Ishikawa (cell line): ENCODE measurements at regions not wholly inside any gene's neighbourhood (a gene's known extent, or its start where the extent isn't known, plus 50 kb on each side); places are given as distances from the start of the nearest gene placed in this dataset.

Experiments used
- CEBPB ChIP-seq: IDR thresholded peaks from 2 replicates; pipeline ENCODE4 v1.6.1; 2012
- CREB1 ChIP-seq: IDR thresholded peaks from 2 replicates; pipeline ENCODE4 v1.6.1; 2012; ENCODE audit warnings: low read depth
- EGR1 ChIP-seq: IDR thresholded peaks from 2 replicates; pipeline ENCODE4 v1.6.1; 2012
- EP300 ChIP-seq: IDR thresholded peaks from 2 replicates; pipeline ENCODE4 v1.6.1; 2012; ENCODE audit warnings: borderline replicate concordance
- FOXM1 ChIP-seq: IDR thresholded peaks from 2 replicates; pipeline ENCODE4 v1.6.1; 2012; ENCODE audit warnings: low read depth, borderline replicate concordance
- MAX ChIP-seq: IDR thresholded peaks from 2 replicates; pipeline ENCODE4 v1.6.1; 2012
- NFIC ChIP-seq: IDR thresholded peaks from 2 replicates; pipeline ENCODE4 v1.6.1; 2012
- RAD21 ChIP-seq: IDR thresholded peaks from 2 replicates; pipeline ENCODE4 v1.6.1; 2012; ENCODE audit warnings: low read depth
- REST ChIP-seq: IDR thresholded peaks from 2 replicates; pipeline ENCODE4 v1.6.1; 2012; ENCODE audit warnings: low read depth, mild to moderate bottlenecking
- TAF1 ChIP-seq: IDR thresholded peaks from 2 replicates; pipeline ENCODE4 v1.6.1; 2012; ENCODE audit warnings: low read depth, mild to moderate bottlenecking
- TCF12 ChIP-seq: IDR thresholded peaks from 2 replicates; pipeline ENCODE4 v1.6.1; 2012; ENCODE audit warnings: low read depth
- TEAD4 ChIP-seq: IDR thresholded peaks from 2 replicates; pipeline ENCODE4 v1.6.1; 2012
- USF1 ChIP-seq: IDR thresholded peaks from 2 replicates; pipeline ENCODE4 v1.6.1; 2012
- YY1 ChIP-seq: IDR thresholded peaks from 2 replicates; pipeline ENCODE4 v1.6.1; 2012; ENCODE audit warnings: low read depth
- ZBTB7A ChIP-seq: IDR thresholded peaks from 2 replicates; pipeline ENCODE4 v1.6.1; 2012; ENCODE audit warnings: low read depth

GRCh38 chr2:157936406-157936805 is 60.3 kb upstream of the ACVR1 start:
- TF ChIP-seq FOXM1 (no peak), RAD21 (no peak), YY1 (no peak), MAX (no peak), EP300 (no peak), EGR1 (no peak), CEBPB (no peak), USF1 (no peak), TAF1 (no peak), TCF12 (no peak)

GRCh38 chr2:157935378-157935906 is 59.3 kb upstream of the ACVR1 start:
- TF ChIP-seq EGR1, result no peak
- TF ChIP-seq CEBPB, result no peak
- TF ChIP-seq REST, result no peak
- no peak for TF ChIP-seq ZBTB7A
- no peak for TF ChIP-seq TAF1
- no peak for TF ChIP-seq TEAD4
- TF ChIP-seq RAD21, result no peak
- no peak for TF ChIP-seq EP300
- no peak for TF ChIP-seq NFIC
- no peak for TF ChIP-seq TCF12
- no peak for TF ChIP-seq YY1
- no peak for TF ChIP-seq MAX
- TF ChIP-seq FOXM1, result no peak
- no peak for TF ChIP-seq CREB1

GRCh38 chr2:157934684-157935377 is 58.7 kb upstream of the ACVR1 start:
- TF ChIP-seq YY1 (no peak), TAF1 (no peak), TCF12 (no peak), USF1 (no peak), ZBTB7A (no peak), MAX (no peak), FOXM1 (no peak), CREB1 (no peak), RAD21 (no peak), EP300 (no peak), TEAD4 (no peak), EGR1 (no peak), NFIC (no peak), REST (no peak)

- TF ChIP-seq REST (no peak), TEAD4 (no peak), NFIC (no peak), TCF12 (no peak), TAF1 (no peak), FOXM1 (no peak), ZBTB7A (no peak), CEBPB (no peak), EGR1 (no peak), MAX (no peak), RAD21 (no peak), CREB1 (no peak), USF1 (no peak), YY1 (no peak), EP300 (no peak)
These were observed 57.2 kb upstream of the ACVR1 start for GRCh38 chr2:157933160-157933920.
